ENCODE measurements at regions not wholly inside any gene's neighbourhood (a gene's known extent, or its start where the extent isn't known, plus 50 kb on each side); places are given as distances from the start of the nearest gene placed in this dataset.
A peak's percentile ranks its signal among the peaks of the same experiment; 100 is the strongest.

DNA sequence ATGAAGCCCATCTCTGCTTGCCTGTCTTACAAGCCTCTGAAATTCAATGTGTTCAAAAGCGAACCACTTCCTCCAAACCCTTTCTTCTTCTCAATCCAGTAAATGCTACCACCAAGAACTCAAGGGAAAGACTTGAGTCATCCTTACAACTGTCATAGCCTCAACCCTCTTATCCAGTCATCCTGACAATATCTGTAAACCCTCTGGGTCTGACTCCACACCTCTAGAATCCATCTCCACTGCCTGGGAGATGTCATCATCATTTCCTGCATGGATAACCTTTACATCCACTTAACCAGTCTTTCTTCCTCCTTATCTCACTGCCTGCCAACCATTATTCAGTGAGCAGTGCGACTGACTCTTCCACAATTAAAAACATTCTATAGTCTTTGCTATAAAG, 441.1 kb downstream of the SETD4 start:
- DNase-seq (ENCODE audit: low read depth), result peak; percentile 57
- TF ChIP-seq, protein P1, sequence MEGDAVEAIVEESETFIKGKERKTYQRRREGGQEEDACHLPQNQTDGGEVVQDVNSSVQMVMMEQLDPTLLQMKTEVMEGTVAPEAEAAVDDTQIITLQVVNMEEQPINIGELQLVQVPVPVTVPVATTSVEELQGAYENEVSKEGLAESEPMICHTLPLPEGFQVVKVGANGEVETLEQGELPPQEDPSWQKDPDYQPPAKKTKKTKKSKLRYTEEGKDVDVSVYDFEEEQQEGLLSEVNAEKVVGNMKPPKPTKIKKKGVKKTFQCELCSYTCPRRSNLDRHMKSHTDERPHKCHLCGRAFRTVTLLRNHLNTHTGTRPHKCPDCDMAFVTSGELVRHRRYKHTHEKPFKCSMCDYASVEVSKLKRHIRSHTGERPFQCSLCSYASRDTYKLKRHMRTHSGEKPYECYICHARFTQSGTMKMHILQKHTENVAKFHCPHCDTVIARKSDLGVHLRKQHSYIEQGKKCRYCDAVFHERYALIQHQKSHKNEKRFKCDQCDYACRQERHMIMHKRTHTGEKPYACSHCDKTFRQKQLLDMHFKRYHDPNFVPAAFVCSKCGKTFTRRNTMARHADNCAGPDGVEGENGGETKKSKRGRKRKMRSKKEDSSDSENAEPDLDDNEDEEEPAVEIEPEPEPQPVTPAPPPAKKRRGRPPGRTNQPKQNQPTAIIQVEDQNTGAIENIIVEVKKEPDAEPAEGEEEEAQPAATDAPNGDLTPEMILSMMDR (conservative IDR thresholded peaks at IDR 0.05; ENCODE audit: low read length), result no peak
- no peak overlapping the region for H3K4me3 ChIP-seq (ENCODE audit: low read length)

DNA sequence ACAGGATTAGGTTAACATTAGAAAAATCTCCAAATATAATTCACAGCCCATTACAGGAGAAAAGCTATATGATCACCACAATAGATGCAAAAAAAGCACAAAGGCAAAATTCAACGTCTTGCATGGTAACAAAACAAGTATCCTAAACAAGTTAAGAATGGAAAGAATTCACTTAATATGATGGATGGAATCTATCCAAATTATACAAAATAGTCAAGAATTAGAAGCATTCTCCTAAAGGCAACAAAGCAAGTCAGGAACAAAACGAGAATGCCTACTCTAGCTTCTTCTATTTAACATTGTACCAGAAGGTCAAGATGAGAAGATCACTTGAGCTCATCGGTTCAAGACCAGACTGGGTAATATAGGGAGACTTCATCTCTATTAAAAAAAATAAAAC, 442.8 kb downstream of the SETD4 start:
- peak; percentile 35 for DNase-seq (ENCODE audit: low read depth)
- TF ChIP-seq, protein P1 (conservative IDR thresholded peaks at IDR 0.05; ENCODE audit: low read length), result no peak
- H3K4me3 ChIP-seq (ENCODE audit: low read length), result no peak overlapping the region

DNA sequence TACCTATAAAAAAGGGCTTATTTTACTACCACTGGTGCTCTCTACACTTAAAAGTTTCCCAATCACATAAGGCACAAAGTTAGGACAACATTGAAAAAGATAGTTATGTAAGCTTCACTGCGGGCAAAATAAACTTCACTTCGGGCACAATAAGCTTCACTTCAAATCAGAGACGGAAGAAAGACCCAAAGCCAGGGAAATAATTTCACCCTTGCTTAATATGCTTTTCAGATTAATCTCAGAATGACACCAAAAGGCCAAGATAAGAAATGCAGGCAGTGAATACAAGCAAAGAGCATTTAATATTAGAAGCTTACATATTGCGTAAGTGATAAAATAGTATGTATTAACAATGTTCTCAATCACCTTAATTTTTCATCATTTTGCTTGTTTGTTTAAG, 444.2 kb downstream of the SETD4 start:
- TF ChIP-seq, protein P1 (conservative IDR thresholded peaks at IDR 0.05; ENCODE audit: low read length), result peak; percentile 71
- no peak overlapping the region for H3K4me3 ChIP-seq (ENCODE audit: low read length)
- peak; percentile 75 for DNase-seq (ENCODE audit: low read depth)

DNA sequence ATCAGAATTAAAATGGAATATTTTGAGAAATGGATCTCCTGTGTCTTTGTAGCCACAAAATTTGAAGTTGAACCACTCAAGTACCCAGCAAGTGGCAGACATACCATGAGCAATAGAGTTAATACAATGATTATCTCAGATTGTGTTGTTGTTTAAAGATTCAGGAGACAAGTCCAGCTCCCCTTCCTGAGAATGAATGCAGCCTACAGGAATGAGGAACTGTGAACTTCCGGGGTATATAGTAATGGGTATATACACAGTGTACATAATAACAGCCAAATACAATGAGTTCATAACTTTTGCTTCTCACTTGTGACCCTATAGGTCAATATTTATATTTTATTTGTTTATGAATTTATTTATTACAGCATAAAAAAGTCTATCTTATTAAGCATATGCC, 445.0 kb downstream of the SETD4 start:
- DNase-seq (ENCODE audit: low read depth), result no peak
- no peak overlapping the region for H3K4me3 ChIP-seq (ENCODE audit: low read length)
- TF ChIP-seq, protein P1 (conservative IDR thresholded peaks at IDR 0.05; ENCODE audit: low read length), result no peak

DNA sequence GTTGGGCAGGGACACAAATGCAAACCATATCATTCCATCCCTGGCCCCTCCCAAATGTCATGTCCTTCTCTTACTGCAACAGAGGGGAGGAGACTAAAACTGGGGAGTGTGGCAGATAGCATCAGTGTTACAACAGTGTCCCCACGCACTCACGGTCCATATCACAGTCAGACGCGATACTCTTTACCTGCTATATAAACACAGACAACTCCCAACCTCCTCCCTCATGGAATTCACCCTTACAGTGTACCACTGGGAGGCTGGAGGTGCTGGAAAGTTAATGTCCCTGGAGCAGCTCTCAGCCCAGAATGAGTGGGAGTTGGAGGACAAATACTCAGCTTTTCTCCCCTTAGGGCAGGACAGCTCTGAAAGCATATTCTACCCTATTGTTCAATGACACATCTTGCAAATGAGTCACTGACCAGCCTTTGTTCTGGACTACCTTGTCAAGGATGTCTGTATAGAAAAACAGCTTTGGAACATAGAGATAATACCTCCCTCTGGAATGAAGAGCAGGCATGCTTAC, 445.9 kb downstream of the SETD4 start:
- no peak overlapping the region for H3K4me3 ChIP-seq (ENCODE audit: low read length)
- TF ChIP-seq, protein P1 (conservative IDR thresholded peaks at IDR 0.05; ENCODE audit: low read length), result no peak
- peak; percentile 21 for DNase-seq (ENCODE audit: low read depth)

DNA sequence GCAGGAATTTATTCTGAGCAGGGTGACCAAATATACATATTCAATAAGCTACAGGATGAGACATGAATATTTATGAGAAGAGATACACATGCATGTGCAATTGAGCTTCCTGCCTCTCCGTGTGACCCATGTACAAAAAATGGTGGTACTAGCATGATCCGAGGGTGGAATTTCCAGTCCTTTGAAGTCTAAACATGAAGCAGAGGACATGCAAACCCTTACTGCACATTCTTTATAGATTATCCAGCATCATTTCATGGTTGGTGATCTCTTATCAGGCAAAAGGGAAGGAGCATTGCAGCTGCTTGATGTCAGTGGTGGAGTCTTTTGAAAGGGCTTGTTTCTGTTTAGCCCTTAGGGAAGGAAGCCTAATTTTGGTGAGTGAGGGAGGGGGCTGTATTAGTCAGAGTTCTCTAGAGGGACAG, 448.6 kb downstream of the SETD4 start:
- TF ChIP-seq, protein P1 (conservative IDR thresholded peaks at IDR 0.05; ENCODE audit: low read length), result no peak
- peak; percentile 16 for DNase-seq (ENCODE audit: low read depth)
- no peak overlapping the region for H3K4me3 ChIP-seq (ENCODE audit: low read length)

DNA sequence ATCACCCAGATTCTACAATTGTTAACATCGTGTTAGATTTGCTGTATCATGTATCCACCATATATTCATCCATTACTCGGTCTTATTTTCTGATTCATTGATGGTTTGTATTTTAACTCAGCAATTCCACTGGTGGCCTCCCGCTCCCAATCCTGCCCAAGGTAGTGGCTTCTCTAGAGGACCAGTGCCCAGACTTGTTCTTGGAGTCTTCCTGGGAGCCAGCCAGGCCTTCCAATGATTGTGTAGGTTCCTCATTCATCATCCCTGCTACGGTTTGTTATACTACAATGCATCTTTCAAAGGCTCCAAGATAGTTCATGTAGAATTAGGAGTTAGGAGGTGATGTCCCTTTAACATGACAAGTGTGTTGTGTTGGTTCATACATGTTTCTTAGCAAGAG, 451.1 kb downstream of the SETD4 start:
- no peak for DNase-seq (ENCODE audit: low read depth)
- no peak overlapping the region for H3K4me3 ChIP-seq (ENCODE audit: low read length)
- TF ChIP-seq, protein P1 (conservative IDR thresholded peaks at IDR 0.05; ENCODE audit: low read length), result no peak
